Non-pigmented ciliary epithelial cell (primary cell): ENCODE measurements at regions not wholly inside any gene's neighbourhood (a gene's known extent, or its start where the extent isn't known, plus 50 kb on each side); places are given as distances from the start of the nearest gene placed in this dataset.
A peak's percentile ranks its signal among the peaks of the same experiment; 100 is the strongest.

Experiments used
- DNase-seq: peaks from one replicate; pipeline ENCODE4 v3.0.0-alpha.2; 2010; ENCODE audit warnings: low read depth

DNA sequence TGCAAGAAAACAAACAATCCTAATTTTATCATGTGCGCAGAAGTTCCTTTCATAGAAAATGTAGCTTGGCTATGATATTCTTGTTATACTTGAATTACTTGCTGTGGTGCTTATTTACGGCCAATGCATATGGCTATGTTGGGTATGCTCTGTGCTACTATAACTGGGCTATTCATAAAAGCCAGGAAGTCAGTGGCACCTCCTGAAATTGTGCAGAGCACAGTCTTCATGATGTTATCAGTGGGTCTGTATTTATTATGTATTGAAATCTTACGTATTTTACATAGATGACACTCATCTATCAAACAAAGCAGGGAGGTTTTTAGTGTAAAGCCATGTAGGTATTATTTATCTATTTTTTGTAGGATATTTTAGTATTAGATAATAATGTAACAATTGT lies 196.5 kb upstream of the NAALADL2 start:
- DNase-seq = no peak

DNA sequence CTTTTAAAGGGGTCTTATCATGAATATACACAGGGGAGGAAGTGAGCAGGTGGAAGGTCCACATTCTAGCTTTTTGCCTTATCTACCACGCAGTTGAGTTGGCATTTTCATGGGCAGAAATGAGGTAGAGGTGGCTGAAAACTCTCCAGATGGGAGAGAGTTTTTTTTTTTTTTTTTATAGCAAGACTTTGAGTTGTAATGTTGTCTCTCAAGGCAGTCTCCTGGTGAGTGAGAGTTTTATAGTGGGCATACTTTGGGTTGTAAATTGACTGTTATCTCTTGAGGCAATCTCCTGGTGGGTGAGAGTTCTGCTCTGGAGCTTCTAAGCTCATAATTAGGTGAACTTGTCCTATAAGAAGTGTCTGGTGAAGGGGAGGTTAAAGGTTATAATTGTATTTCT lies 191.7 kb upstream of the NAALADL2 start:
- no peak for DNase-seq

DNA sequence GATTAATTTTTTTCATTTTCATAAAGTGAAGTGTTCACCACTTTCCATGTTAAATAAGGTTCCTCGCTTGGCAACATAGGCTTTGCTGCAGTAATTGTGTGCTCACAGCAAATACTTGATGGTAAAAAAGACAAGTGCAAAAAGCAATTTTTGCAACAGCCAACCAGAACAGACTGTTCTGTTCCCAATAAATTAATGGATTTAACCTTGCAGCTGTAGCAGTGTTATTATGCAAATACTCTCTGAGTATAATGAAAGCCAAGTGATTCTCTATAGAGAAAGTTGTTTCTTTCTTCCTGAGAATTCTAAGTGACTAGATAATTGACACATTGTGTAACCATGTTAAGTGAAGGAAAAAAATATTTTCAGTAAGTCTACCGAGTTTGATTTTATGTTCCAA lies 183.7 kb upstream of the NAALADL2 start:
- DNase-seq = no peak

DNA sequence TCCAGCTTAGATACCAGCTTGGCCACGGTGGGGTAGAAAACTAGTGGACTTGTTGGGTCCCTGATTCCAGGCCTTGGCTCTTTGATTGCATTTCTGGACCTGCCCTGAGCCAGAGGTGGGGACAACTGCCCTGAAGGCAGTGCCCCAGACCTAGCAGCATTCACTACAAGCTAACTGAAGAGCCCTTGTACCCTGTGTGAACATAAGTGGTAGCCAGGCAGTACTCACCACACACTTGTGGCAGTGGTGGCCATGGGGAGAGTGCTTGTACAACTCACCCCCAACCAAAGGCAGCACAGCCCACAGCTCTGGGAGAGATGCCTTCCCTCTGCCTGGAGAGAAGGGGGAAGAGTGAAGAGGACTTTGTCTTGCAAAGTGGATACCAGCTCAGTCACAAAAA lies 177.3 kb upstream of the NAALADL2 start:
- no peak for DNase-seq

DNA sequence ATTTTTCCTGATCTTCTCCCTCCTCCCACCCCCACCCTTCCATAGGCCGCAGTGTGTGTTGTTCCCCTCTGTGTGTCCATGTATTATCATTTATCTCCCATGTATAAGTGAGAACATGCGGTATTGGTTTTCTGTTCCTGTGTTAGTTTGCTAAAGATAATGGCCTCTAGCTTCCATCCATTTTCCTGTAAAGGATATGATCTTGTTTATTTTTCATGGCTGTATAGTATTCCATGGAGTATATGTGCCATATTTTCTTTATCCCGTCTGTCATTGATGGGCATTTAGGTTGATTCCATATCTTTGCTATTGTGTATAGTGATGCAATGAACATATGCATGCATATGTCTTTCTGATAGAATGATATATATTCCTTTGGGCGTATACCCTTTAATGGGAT lies 173.3 kb upstream of the NAALADL2 start:
- DNase-seq = no peak

DNA sequence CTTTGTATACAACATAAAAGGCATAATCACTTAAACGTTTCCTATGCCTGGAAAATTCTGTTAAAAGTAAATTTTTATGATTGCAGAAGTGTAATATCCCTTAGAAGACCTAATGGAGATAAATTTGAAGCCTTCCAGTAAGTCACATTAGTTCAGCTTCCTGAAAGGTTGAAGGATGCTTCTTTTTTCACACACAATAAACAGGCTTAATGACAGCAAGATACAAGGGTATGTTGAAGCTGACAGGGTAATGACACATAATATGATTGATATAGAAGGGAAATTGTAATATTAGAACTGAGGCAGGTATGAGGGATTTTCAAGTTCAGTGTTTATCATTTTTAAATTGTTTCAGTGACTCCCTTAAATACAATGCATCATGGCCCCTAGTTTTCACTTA lies 161.8 kb upstream of the NAALADL2 start:
- no peak for DNase-seq

DNA sequence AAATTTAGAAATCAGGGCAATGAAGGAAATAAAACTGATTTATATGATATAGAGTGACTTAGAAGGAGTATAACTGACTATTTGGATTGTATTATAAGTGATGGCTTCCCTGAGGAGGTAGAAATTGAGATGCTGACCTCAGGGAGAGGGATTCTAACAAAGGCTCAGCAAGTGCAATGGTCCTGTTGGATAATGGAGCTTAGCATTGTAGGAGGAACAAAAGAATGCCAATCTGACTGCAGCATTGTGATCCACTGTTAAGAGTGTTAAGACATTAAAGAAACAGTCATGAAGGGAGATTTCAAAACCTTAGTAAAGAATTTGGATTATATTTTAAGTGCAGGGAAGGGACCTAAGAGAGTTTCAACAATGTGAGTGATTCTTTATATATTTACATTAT lies 158.4 kb upstream of the NAALADL2 start:
- DNase-seq = no peak

DNA sequence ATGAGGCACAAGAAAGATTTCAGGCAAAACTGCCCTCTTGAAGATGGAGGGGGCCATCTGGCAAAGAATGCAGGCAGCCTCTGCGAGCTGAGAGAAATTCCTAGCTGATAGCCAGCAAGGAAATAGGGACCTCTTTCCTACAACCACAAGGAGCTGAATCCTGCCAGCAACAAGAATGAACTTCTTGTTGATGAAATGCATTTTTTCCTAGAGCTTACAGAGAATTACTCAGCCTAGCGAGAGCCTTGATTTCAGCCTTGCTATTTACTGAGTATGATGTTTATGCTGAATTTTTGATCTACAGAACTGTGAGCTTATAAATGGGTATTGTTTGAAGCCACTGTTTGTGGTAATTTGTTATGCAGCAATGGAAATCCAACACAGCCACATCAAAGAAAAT lies 148.5 kb upstream of the NAALADL2 start:
- DNase-seq = no peak

DNA sequence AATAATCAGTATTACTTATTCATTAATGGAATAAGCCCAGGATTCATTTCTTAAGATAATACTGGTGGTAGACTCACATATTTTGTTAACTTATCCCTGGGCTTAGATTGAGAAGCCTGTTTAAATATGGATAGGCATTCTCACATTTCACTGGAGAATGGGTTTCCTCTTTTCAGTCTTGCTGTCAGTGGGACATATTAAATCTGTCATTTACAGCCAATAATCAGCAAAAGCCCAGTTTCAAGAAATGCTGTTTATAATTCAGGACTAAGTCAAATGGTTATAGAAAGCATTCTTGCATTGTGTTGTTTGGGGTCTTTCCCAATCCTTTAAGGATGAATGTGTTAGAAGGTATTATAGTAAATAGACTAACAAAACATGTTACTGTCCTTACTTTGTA lies 143.7 kb upstream of the NAALADL2 start:
- DNase-seq = no peak

DNA sequence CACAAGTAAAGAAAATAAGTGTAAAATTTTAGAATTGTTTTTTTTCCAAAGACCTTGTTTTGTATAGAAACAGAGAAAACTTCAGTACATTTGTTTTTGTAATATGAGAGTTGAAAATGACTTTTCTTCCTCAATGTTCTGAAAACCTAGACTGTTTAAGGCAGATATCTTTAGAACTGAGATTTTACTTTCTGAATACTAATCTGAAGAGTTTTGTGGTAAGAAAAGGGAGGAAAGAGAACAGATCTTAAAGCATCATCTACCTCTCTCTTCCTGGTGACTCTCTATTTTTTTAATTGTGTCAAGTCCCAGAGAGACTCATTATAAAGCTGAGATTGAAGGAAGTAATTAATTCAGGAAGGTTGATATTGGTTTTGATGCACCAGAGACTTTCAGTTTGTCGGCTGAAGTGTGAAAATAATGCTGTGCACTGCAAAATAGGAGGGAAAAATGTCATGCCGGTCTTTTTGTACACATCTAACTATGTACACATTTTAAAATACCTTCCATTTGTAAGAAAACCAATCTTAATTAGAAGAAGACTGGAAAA lies 142.1 kb upstream of the NAALADL2 start:
- DNase-seq = no peak

DNA sequence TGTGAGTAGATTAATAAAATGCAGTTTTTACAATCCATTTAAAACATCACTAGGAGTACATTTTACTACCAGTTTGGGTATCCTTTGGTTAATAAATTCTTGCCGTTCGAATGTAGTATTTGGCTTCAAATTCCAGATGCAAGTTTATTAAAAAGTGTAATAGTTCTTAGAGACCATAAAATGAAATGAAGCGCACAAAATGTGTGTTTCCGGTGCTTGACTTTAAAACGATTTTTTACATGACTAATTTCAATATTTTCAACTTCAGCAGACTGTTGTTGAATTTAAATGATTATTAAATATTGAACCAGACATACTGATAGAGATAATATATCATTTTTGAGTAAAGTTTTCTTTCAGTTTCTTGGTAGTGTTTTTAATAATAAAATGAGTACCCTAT lies 138.4 kb upstream of the NAALADL2 start:
- no peak for DNase-seq

DNA sequence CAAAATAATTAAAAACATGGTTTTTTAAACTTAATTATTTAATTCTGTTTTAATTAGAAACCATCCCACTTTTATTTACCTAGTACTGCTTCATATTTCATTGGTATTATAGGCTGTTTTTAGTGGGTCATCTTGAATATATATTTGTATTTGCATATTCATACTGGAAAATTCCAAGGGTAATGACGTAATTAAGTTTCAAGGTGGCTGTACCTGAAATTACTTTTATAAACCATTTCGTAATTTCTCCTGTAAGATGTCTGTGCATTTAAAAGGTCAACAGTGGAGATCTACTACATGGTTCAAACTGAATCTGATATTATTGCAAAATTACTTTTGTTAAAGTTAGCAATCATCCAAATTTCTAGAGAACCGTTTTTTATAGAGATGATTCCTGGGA lies 133.8 kb upstream of the NAALADL2 start:
- DNase-seq = no peak

DNA sequence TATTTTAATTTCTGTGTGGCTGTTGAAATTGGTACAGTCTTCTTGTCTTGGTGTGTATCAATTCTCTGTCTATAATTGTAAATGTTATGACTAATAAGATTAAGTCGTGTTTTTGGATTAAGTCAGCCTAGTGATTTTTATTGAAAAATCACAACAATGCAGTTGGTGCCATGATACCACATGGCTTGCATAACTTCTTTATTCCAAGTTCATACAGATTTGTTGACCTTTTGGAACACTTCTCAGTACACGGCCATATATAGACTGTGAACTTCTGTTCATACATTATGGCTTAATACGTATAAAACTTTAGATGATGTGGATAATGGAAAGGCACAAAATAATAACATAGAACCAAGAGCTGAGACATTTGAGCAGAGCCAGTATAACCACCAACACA lies 121.2 kb upstream of the NAALADL2 start:
- DNase-seq = no peak

DNA sequence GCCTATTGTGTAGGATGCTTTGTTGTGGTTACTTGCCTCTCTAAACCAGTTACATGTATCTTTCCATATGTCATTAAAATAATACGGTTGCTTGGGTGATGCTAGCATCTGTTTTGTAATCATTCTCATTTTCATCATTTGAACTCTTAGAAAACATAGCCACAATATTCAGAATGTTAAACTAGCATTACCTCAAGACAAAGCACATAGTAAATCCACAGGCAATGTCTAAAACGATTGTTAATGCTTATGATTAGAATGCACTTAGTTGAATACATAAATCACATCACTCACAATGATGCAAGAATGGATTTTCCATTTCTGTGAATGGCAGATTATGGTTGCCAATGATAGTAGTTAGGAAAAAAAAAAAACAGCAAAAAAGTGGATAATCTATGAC lies 110.0 kb upstream of the NAALADL2 start:
- DNase-seq = no peak

DNA sequence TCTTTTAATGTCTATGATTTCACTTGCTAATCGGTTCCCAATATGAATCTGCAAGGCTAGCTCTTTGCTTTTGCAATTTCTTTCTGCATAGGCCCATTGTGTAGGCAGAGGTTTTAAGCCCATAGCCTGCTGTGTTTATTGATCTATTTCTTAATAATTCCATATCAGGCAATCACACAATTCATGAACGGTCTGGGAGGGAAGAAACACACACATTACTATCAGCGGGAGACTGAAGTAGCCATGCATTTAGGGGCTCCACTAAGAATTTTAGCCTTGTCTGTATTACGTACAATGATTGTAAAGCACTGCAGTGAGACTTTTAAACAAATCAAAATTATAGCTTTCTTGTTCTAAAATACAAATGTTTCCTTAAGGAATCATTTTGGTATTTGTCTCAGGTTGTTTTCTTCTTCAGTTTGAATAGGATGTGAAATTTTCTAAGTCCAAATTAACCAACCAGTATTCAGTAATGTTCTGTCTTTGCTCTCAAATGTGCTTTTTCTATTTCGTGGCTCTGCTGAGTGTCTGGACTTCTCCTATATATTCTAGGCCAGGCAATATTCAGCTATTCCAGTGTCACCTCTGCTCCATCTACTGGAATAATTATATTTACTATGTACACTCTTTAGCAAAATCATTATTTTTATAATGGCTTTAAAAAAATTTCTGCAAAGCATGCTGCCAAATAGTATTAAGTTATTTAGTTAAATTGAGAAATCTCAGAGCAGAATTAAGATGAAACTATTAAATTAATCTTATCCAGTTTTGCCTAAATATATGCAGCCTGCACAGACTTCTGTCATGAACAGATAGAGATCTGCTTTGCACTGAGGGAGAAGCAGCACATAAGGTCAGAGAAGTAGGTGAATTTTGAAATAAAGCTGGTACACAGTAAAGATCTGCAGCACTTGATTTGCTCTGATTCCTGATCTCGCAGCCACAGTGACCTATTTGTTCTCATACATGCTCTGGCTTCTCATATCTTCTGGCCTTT lies 103.0 kb upstream of the NAALADL2 start:
- DNase-seq = no peak

DNA sequence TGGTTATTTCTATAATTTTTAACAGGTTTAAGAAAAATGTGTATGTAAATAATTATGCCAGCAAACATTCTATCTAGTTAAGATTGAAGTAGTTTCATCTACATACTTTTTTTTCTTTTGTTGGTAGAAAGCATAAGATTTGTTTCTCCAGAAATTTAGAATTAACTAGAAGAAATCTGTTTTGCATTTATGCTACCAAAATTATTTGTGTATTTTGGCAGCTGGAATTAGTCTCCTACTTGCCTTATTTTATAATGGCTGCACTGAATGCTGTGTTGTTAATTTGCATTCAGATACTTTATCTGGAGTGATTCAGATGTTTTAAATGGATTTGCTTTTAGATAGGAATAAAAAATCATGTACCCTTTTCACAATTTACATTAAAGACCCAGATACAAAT lies 100.2 kb upstream of the NAALADL2 start:
- DNase-seq = no peak

DNA sequence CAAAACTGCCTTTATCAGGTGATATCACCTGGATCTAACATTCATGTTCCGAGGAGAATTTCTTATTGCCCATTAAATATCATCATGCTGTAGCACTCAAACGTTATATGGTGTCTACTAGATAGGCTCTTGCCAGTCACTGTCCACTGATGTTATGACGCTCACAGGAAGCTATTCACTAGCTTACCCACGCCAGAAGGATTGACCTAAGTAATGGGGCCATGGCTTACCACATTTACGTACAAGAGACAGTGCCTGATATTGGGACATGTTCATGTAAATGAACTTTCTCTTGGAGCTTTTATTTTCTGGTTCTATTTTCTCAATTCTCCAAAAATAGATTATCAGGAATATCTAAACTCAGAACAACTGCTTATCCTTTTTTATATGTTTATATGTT lies 91.7 kb upstream of the NAALADL2 start:
- no peak for DNase-seq

DNA sequence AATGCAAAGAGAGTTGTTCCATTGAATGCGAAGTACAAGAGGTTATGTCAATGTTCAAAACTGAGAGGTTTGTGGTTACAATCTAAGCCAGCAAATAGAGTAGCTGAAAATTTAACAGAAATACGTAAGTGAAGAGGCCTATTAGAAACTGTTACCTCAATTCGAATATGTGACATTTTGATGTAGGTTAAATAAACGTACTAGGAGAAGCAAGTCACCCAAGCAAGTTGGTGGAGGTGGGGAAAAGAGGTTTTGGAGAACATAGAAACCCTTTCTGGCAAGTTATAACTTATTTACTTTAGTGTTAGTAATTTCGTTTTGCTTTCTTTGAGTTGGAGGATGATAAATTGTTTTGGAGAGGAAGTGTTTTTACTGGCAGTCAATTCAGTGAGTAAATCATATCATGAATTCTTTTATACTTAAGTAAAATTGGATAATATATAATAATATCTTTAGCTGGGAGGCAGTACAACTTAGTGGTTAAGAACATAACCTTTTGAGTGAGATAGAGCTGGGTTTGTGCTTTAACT lies 91.2 kb upstream of the NAALADL2 start:
- no peak for DNase-seq

DNA sequence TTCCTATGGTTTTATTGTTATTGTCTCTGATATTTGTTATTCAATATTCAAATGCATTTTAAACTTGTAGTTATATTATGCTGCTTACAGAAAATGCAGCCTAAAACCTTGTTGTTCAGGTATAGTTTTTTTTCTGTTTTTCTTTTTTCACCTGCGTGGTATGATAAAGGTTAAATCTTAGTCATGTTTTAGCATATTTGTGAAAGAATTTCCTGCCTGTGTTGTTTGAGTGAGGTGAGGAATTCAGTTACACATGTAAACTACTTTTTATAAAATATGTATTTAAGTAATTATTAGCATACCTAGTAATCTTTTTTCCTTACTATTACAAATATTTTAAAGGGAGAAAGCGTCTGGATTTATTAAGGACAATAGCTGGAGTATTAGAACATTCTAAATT lies 90.0 kb upstream of the NAALADL2 start:
- DNase-seq = no peak

DNA sequence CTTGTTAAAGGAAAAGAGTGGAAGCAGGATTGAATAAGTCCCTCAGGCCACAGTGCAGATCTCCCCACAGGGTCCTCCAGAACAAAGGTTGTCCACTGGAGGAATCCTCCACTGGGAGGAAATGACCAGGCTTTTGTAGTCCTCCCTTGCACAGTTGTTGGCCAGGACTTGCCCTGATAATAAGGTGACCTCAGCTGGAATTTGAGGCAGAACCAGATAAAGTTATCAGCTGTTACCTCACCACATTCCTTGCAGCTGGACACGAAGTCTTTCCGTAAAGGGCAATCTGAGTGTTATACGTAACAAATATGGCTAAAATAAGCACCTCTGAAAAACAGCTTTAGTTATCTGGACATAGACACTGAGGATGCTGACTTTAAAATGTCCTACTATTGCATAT lies 83.5 kb upstream of the NAALADL2 start:
- DNase-seq = peak; percentile 81

DNA sequence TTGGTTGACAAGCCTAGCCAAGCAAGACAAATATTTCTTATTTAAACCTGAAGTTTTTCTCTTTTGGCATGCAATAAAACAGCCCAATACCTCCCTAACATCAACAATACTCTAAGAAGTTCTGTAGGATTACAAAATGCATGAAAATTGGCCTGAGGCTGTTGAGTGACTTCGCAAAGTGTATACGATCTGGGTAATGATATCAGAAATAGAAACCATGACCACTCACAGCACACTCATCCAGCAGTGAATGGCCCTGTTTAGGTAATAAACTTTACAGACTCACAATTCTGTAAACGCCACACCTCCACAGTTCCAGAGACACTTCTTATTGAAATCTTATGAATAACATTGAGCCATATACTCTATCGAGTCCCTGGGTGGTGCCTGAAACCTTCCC lies 83.0 kb upstream of the NAALADL2 start:
- no peak for DNase-seq

DNA sequence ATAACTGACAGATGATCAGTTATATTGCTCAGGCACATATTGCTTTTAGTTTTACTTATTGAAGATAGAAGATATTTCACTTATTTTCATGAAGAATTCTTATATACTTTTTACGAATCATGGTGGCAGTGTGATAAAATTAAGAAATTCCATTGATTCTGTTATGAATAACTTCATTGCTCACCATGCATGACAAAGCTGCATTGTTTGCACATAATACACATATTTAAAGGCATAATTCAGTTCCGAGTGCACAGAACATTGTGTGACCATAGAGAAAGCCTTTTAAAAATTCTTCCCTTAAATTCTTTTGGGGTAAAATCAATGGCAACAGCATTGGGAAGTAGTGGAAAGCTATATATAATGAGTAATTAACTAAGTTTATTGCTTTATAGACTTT lies 82.5 kb upstream of the NAALADL2 start:
- no peak for DNase-seq

DNA sequence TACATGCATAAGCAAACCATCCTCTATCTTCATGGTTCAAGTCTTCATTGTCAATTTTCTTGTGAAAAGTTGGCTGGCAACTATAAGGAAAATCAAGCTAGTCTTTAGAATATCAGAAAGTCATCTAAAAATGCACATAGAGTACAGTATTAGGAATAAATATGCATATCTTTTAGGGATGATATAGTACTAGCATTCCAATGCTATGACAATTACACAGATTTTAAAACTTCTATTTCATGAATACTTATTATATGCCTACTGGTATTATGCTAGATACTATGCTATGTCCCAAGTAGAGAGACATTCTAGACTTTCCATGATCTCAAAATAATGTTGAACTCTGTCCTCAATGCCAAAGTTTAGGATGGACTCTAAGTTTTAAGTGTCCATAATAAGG lies 81.3 kb upstream of the NAALADL2 start:
- DNase-seq = no peak

DNA sequence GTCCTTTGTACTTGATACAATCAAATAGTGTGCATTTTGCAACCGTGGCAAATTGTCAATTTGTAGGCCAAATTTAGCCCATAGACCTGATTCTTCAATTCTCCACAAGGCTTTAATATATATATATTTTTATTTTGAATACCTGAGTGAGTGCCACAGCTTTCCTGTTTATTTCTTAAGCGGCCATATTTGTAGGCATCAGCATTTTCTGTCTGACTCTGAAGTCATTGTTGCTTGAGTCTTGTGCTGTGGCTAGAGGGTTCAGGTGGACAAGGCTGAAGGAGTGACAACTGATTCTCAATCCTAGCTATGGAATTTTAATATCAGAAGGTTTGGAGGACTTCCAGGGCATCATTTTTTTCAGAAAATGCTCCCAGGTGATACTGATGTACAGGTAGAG lies 75.6 kb upstream of the NAALADL2 start:
- no peak for DNase-seq
